ENCODE measurements at regions not wholly inside any gene's neighbourhood (a gene's known extent, or its start where the extent isn't known, plus 50 kb on each side); places are given as distances from the start of the nearest gene placed in this dataset.

- no peak for TF ChIP-seq CTCF (optimal IDR thresholded peaks at IDR 0.05 in 1 of 3, IDR thresholded peaks at IDR 0.05 in 1 of 3, conservative IDR thresholded peaks at IDR 0.05 in 1 of 3; ENCODE audit: extremely low read depth in 1 of 3, insufficient read depth in 2 of 3, low read length in 3 of 3)
- H3K4me3 ChIP-seq (ENCODE audit: control insufficient read depth in 2 of 3, extremely low read depth in 1 of 3, insufficient read depth in 2 of 3, low read depth in 1 of 3, low read length in 3 of 3), result no peak overlapping the region
- H3K36me3 ChIP-seq (ENCODE audit: control insufficient read depth in 2 of 2, extremely low read depth in 1 of 2, insufficient read depth in 2 of 2, low read length in 2 of 2), result no peaks in the 10 kb centered on the region
- dilution Hi-C loops (cut with MboI; ENCODE audit: extremely low pct_ligation_motif_present, low sequenced_read_pairs), result no loop called here
- no peaks in the 10 kb centered on the region for H4K20me1 ChIP-seq (ENCODE audit: control insufficient read depth, extremely low read depth, insufficient read depth, low read length)
- no peaks in the 10 kb centered on the region for H3K4me1 ChIP-seq (ENCODE audit: control insufficient read depth, extremely low read depth, insufficient read depth, low read length)
- H3K4me2 ChIP-seq (ENCODE audit: control insufficient read depth, extremely low read depth, insufficient read depth, low read depth, low read length), result no peak overlapping the region
- H3K9ac ChIP-seq (ENCODE audit: control insufficient read depth, extremely low read depth, insufficient read depth, low read length), result no peak overlapping the region
- no peaks in the 10 kb centered on the region for H3K9me1 ChIP-seq (ENCODE audit: control insufficient read depth, extremely low read depth, insufficient read depth, low read length)
- H2AFZ ChIP-seq (ENCODE audit: control insufficient read depth, low read length), result no peak overlapping the region
- FAIRE-seq (no peak), DNase-seq (ENCODE audit: low read depth, low spot score) (no peak)
- H3K9me3 ChIP-seq (ENCODE audit: control insufficient read depth, low read depth, low read length), result no peaks in the 10 kb centered on the region
- H3K27me3 ChIP-seq (ENCODE audit: control insufficient read depth, extremely low read depth, insufficient read depth, low read length), result peaks cover 16% of the 10 kb centered on the region
- H3K79me2 ChIP-seq (ENCODE audit: control insufficient read depth, insufficient read depth, low read length), result no peaks in the 10 kb centered on the region
- no peak overlapping the region for H3K27ac ChIP-seq (ENCODE audit: control insufficient read depth, insufficient read depth, low read length)
These were observed 244.2 kb downstream of the KCNS3 start for GRCh38 chr2:18122544-18123210.

- no peak overlapping the region for H3K4me2 ChIP-seq (ENCODE audit: control insufficient read depth, extremely low read depth, insufficient read depth, low read depth, low read length)
- no peaks in the 10 kb centered on the region for H3K9me1 ChIP-seq (ENCODE audit: control insufficient read depth, extremely low read depth, insufficient read depth, low read length)
- H3K79me2 ChIP-seq (ENCODE audit: control insufficient read depth, insufficient read depth, low read length), result no peaks in the 10 kb centered on the region
- H3K27ac ChIP-seq (ENCODE audit: control insufficient read depth, insufficient read depth, low read length), result no peak overlapping the region
- H3K9ac ChIP-seq (ENCODE audit: control insufficient read depth, extremely low read depth, insufficient read depth, low read length), result no peak overlapping the region
- no peaks in the 10 kb centered on the region for H3K4me1 ChIP-seq (ENCODE audit: control insufficient read depth, extremely low read depth, insufficient read depth, low read length)
- no peak for FAIRE-seq
- TF ChIP-seq EZH2 (IDR thresholded peaks at IDR 0.05; ENCODE audit: low read length), result no peak
- no peak for TF ChIP-seq CTCF (optimal IDR thresholded peaks at IDR 0.05 in 1 of 3, IDR thresholded peaks at IDR 0.05 in 1 of 3, conservative IDR thresholded peaks at IDR 0.05 in 1 of 3; ENCODE audit: extremely low read depth in 1 of 3, insufficient read depth in 2 of 3, low read length in 3 of 3)
- no peaks in the 10 kb centered on the region for H3K36me3 ChIP-seq (ENCODE audit: control insufficient read depth in 2 of 2, extremely low read depth in 1 of 2, insufficient read depth in 2 of 2, low read length in 2 of 2)
- no peak overlapping the region for H2AFZ ChIP-seq (ENCODE audit: control insufficient read depth, low read length)
- H3K9me3 ChIP-seq (ENCODE audit: control insufficient read depth, low read depth, low read length), result no peaks in the 10 kb centered on the region
- H3K4me3 ChIP-seq (ENCODE audit: control insufficient read depth in 2 of 3, extremely low read depth in 1 of 3, insufficient read depth in 2 of 3, low read depth in 1 of 3, low read length in 3 of 3), result no peak overlapping the region
- H4K20me1 ChIP-seq (ENCODE audit: control insufficient read depth, extremely low read depth, insufficient read depth, low read length), result no peaks in the 10 kb centered on the region
- H3K27me3 ChIP-seq (ENCODE audit: control insufficient read depth, extremely low read depth, insufficient read depth, low read length), result peaks cover 16% of the 10 kb centered on the region
- dilution Hi-C loops (cut with MboI; ENCODE audit: extremely low pct_ligation_motif_present, low sequenced_read_pairs), result no loop called here
- no peak for DNase-seq (ENCODE audit: low read depth, low spot score)
These were observed 241.4 kb downstream of the KCNS3 start for GRCh38 chr2:18119883-18120282.

Data from keratinocyte (primary cell).